ENCODE measurements at regions not wholly inside any gene's neighbourhood (a gene's known extent, or its start where the extent isn't known, plus 50 kb on each side); places are given as distances from the start of the nearest gene placed in this dataset.

- Histone ChIP-seq H3K27me3 (replicated peaks in 1 of 4; ENCODE audit: control extremely low read depth in 1 of 4, control insufficient read depth in 3 of 4, insufficient read depth in 4 of 4, low read length in 3 of 4) (no peaks in the 10 kb centered on the region), H3K79me2 (ENCODE audit: control insufficient read depth, insufficient read depth, low read length) (no peaks in the 10 kb centered on the region), H3K4me1 (ENCODE audit: control insufficient read depth in 2 of 2, insufficient read depth in 2 of 2, low read length in 2 of 2) (no peaks in the 10 kb centered on the region), H3K9ac (ENCODE audit: low read length) (no peak overlapping the region), H3K4me3 (ENCODE audit: control extremely low read depth in 1 of 5, extremely low read depth in 1 of 5, insufficient read depth in 1 of 5, low read depth in 2 of 5, low read length in 4 of 5) (no peak overlapping the region), H3K36me3 (replicated peaks in 1 of 2; ENCODE audit: control extremely low read depth in 1 of 2, control insufficient read depth in 1 of 2, extremely low read depth in 1 of 2, insufficient read depth in 2 of 2, low read length in 1 of 2) (no peaks in the 10 kb centered on the region), H2AFZ (ENCODE audit: insufficient read depth, low read depth, low read length, poor library complexity, severe bottlenecking) (no peak overlapping the region), H3K27ac (ENCODE audit: low read length in 2 of 2) (no peak overlapping the region), H3K9me3 (ENCODE audit: control extremely low read depth in 1 of 3, control insufficient read depth in 2 of 3, insufficient read depth in 1 of 3, low read length in 2 of 3) (peaks cover 0 to 3% (median 0%) of the 10 kb centered on the region in 3 donors), H4K20me1 (ENCODE audit: control insufficient read depth, insufficient read depth, low read length, poor library complexity, severe bottlenecking) (no peaks in the 10 kb centered on the region), H3K4me2 (replicated peaks; ENCODE audit: low read depth, low read length, poor library complexity, severe bottlenecking) (no peak overlapping the region)
- ChIA-PET POLR2A (no interaction called here), CTCF (interaction anchor here (1.3 kb wide), 1 partner anchor 23 kb away, joined by 3 read pairs; no protein-coding TSS in a partner anchor)
- TF ChIP-seq CTCF (IDR thresholded peaks at IDR 0.05) (no peak), EZH2 (IDR thresholded peaks at IDR 0.05; ENCODE audit: borderline replicate concordance, insufficient read depth, low read depth, low read length, poor library complexity, severe bottlenecking) (no peak)
- Mint-ChIP-seq H3K27ac (no peak overlapping the region), H3K9me3 (ENCODE audit: insufficient read depth) (peaks cover 1% of the 10 kb centered on the region), H3K4me1 (no peaks in the 10 kb centered on the region), H3K4me3 (no peak overlapping the region), H3K27me3 (no peaks in the 10 kb centered on the region)
- DNase-seq = no peak
- ATAC-seq (ENCODE audit: low read depth) = no peak
- WGBS (ENCODE audit: insufficient coverage) = 100% methylated on average over 1 of the region's 1 CpG
- intact Hi-C loops (cut with micrococcal nuclease) = no loop called here
Measured at GRCh38 chr5:91443023-91443422, 59.9 kb upstream of the ARRDC3 start.

DNA sequence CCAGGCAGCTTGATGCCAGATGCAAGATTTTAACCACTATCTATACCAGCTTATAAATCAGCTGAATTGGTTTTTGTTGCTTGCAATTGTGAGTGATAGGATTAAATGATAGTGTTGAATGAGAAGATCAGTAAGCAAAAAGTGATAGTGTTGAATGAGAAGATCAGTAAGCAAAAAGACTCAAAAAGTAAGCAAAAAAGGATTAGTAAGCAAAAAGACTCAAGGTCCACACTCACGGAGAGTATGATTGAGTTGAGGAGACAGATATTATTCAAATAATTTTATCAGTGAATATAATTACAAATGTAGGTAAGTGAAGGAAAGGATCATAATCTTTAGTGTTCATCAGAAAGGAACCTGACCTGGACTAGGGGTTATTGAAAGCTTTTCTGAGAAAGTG, 58.0 kb upstream of the ARRDC3 start:
- Histone ChIP-seq H3K27ac (ENCODE audit: low read length in 2 of 2) (no peak overlapping the region), H4K20me1 (ENCODE audit: control insufficient read depth, insufficient read depth, low read length, poor library complexity, severe bottlenecking) (no peaks in the 10 kb centered on the region), H3K9ac (ENCODE audit: low read length) (no peak overlapping the region), H3K4me3 (ENCODE audit: control extremely low read depth in 1 of 5, extremely low read depth in 1 of 5, insufficient read depth in 1 of 5, low read depth in 2 of 5, low read length in 4 of 5) (no peak overlapping the region), H3K4me2 (replicated peaks; ENCODE audit: low read depth, low read length, poor library complexity, severe bottlenecking) (no peak overlapping the region), H3K36me3 (replicated peaks in 1 of 2; ENCODE audit: control extremely low read depth in 1 of 2, control insufficient read depth in 1 of 2, extremely low read depth in 1 of 2, insufficient read depth in 2 of 2, low read length in 1 of 2) (no peaks in the 10 kb centered on the region), H3K79me2 (ENCODE audit: control insufficient read depth, insufficient read depth, low read length) (no peaks in the 10 kb centered on the region), H3K9me3 (ENCODE audit: control extremely low read depth in 1 of 3, control insufficient read depth in 2 of 3, insufficient read depth in 1 of 3, low read length in 2 of 3) (no peaks in the 10 kb centered on the region), H3K27me3 (replicated peaks in 1 of 4; ENCODE audit: control extremely low read depth in 1 of 4, control insufficient read depth in 3 of 4, insufficient read depth in 4 of 4, low read length in 3 of 4) (no peaks in the 10 kb centered on the region), H2AFZ (ENCODE audit: insufficient read depth, low read depth, low read length, poor library complexity, severe bottlenecking) (no peak overlapping the region), H3K4me1 (ENCODE audit: control insufficient read depth in 2 of 2, insufficient read depth in 2 of 2, low read length in 2 of 2) (no peaks in the 10 kb centered on the region)
- DNase-seq = no peak
- ChIA-PET POLR2A (no interaction called here), CTCF (no interaction called here)
- Mint-ChIP-seq H3K9me3 (ENCODE audit: insufficient read depth) (no peaks in the 10 kb centered on the region), H3K27ac (no peak overlapping the region), H3K27me3 (no peaks in the 10 kb centered on the region), H3K4me3 (no peak overlapping the region), H3K4me1 (no peaks in the 10 kb centered on the region)
- WGBS (ENCODE audit: insufficient coverage) = no CpG with 5 or more reads among the region's 1 CpG
- ATAC-seq (ENCODE audit: low read depth) = no peak
- intact Hi-C loops (cut with micrococcal nuclease) = no loop called here
- TF ChIP-seq CTCF (IDR thresholded peaks at IDR 0.05) (no peak), EZH2 (IDR thresholded peaks at IDR 0.05; ENCODE audit: borderline replicate concordance, insufficient read depth, low read depth, low read length, poor library complexity, severe bottlenecking) (no peak)

All from B cell (primary cell).